K562 (cell line): ENCODE measurements at regions not wholly inside any gene's neighbourhood (a gene's known extent, or its start where the extent isn't known, plus 50 kb on each side); places are given as distances from the start of the nearest gene placed in this dataset.

ENCODE experiments used
- ATAC-seq: fragments of 200-7000 bp; cut with Tn5 transposase; 3 replicates; pipeline ENCODE4 v1.9.1; 2020; ENCODE audit warnings: moderate library complexity
- BruUV-seq: library from RNA; stranded (reverse); fragments of 400-500 nt; replicated peaks from 2 replicates; lab custom pipeline; 2021; lab: Mats Ljungman, UMichigan
- CTCF ChIA-PET: fragments of 300-600 bp; formaldehyde crosslinking; extraction: SDS; loops from one replicate; lab custom pipeline; 2021; ENCODE audit warnings: low intra/inter-chr PET ratio; lab: Yijun Ruan, JAX
- POLR2A ChIA-PET: fragments of 300-600, 350-650 bp; sonication (Branson Sonifier 250); formaldehyde crosslinking; extraction: SDS; loops from one replicate; lab custom pipeline; 2021; ENCODE audit warnings: antibody characterized with exemption, inconsistent platforms; lab: Yijun Ruan, JAX
- DNase-seq, 4 experiments: peaks; one replicate each; pipeline versions ENCODE4 v3.0.0 to v3.0.0-alpha.2; 2011 to 2018; ENCODE audit warnings: low spot score in 3 of 4, mixed read lengths in 3 of 4; ENCODE audit errors: extremely low read depth in 1 of 4
- FAIRE-seq: peaks from 2 replicates; lab custom pipeline; 2011; peaks lifted over from hg19 to GRCh38; lab: Jason Lieb, UNC
- H2AFZ ChIP-seq: 2 replicates; pipeline ENCODE4 v1.6.0; 2011; ENCODE audit warnings: low read depth, low read length, control low read depth, inconsistent platforms
- H3K27ac ChIP-seq: fragments of 200-600 bp; 3 replicates; pipeline ENCODE4 v1.8.0; 2011; ENCODE audit warnings: low read depth, mild to moderate bottlenecking, control low read depth, inconsistent platforms, low read length, moderate library complexity, mixed read lengths; ENCODE audit errors: extremely low read depth
- H3K27me3 ChIP-seq, 2 experiments: fragments of 300-600 bp in 1 of 2; 2 replicates in 1 of 2; 3 replicates in 1 of 2; pipeline versions ENCODE4 v1.6.0 to v1.8.0; 2011; ENCODE audit warnings: inconsistent platforms in 2 of 2, low read length in 2 of 2, mild to moderate bottlenecking in 1 of 2, mixed read lengths in 1 of 2, moderate library complexity in 1 of 2; ENCODE audit not compliant: control insufficient read depth in 2 of 2, insufficient read depth in 2 of 2
- H3K36me3 ChIP-seq: fragments of 300-600 bp; 3 replicates; pipeline ENCODE4 v1.8.0; 2011; ENCODE audit warnings: mild to moderate bottlenecking, low read length, inconsistent platforms; ENCODE audit not compliant: control insufficient read depth, insufficient read depth
- H3K4me1 ChIP-seq, 2 experiments: fragments of 200-600 bp in 1 of 2; replicated peaks in 1 of 2; 2 replicates in 1 of 2; 3 replicates in 1 of 2; pipeline versions ENCODE4 v1.5.1 to v1.8.0; 2011; ENCODE audit warnings: inconsistent platforms in 2 of 2, low read length in 2 of 2, mild to moderate bottlenecking in 1 of 2, mixed read lengths in 1 of 2, moderate library complexity in 1 of 2; ENCODE audit not compliant: control insufficient read depth in 2 of 2, insufficient read depth in 2 of 2
- H3K4me2 ChIP-seq: 2 replicates; pipeline ENCODE4 v1.6.1; 2011; ENCODE audit warnings: low read length, control low read depth, inconsistent platforms, mixed read lengths; ENCODE audit not compliant: insufficient read depth
- H3K4me3 ChIP-seq: fragments of 200-600 bp; sonication (generic), shearing (Covaris generic); 2 replicates; pipeline ENCODE4 v1.5.1; 2016; ENCODE audit warnings: control low read depth, inconsistent platforms
- H3K79me2 ChIP-seq: fragments of 200-600 bp; 3 replicates; pipeline ENCODE4 v1.8.0; 2011; ENCODE audit warnings: low read length, inconsistent platforms; ENCODE audit not compliant: control insufficient read depth, insufficient read depth
- H3K9ac ChIP-seq, 2 experiments: 2 replicates each; pipeline versions ENCODE4 v1.6.0 to v1.6.1; 2011; ENCODE audit warnings: low read depth in 2 of 2, low read length in 2 of 2, control low read depth in 1 of 2, inconsistent platforms in 1 of 2, mild to moderate bottlenecking in 1 of 2, mixed read lengths in 1 of 2; ENCODE audit not compliant: insufficient read depth in 1 of 2
- H3K9me1 ChIP-seq: one replicate; pipeline ENCODE4 v1.6.0; 2011; ENCODE audit warnings: inconsistent platforms, mild to moderate bottlenecking, low read length, moderate library complexity; ENCODE audit not compliant: control insufficient read depth, insufficient read depth
- H3K9me3 ChIP-seq: replicated peaks from 2 replicates; pipeline ENCODE4 v1.5.1; 2011; ENCODE audit warnings: low read depth, low read length, inconsistent platforms; ENCODE audit not compliant: control insufficient read depth, insufficient read depth
- H4K20me1 ChIP-seq: replicated peaks from 2 replicates; pipeline ENCODE4 v1.6.1; 2011; ENCODE audit warnings: low read length, inconsistent platforms, mixed read lengths; ENCODE audit not compliant: control insufficient read depth, insufficient read depth
- CBX1 ChIP-seq: sonication (generic); IDR thresholded peaks from 2 replicates; pipeline ENCODE4 v1.6.1; 2016; ENCODE audit warnings: antibody characterized with exemption, low read depth, mild to moderate bottlenecking
- CREM ChIP-seq: IDR thresholded peaks from 2 replicates; pipeline ENCODE4 v1.6.1; 2014; ENCODE audit warnings: antibody characterized with exemption, low read depth
- FOXK2 ChIP-seq, 2 experiments: fragments of 450-650 bp; IDR thresholded peaks in 1 of 2; conservative IDR thresholded peaks in 1 of 2; 2 replicates each; pipeline ENCODE4 v1.6.1; 2016; ENCODE audit warnings: low read depth in 2 of 2, mild to moderate bottlenecking in 1 of 2
- KDM4B ChIP-seq, 2 experiments: fragments of 450-650 bp in 1 of 2; sonication (generic) in 1 of 2; IDR thresholded peaks; 2 replicates each; pipeline ENCODE4 v1.6.1; 2016 to 2017; ENCODE audit warnings: borderline replicate concordance in 2 of 2, antibody characterized with exemption in 1 of 2, low read depth in 1 of 2, mild to moderate bottlenecking in 1 of 2
- MXI1 ChIP-seq: IDR thresholded peaks from 2 replicates; pipeline ENCODE4 v1.6.1; 2011; ENCODE audit warnings: low read depth, mild to moderate bottlenecking, improper control_type of control experiment, low read length
- NFATC3 ChIP-seq: fragments of 450-650 bp; IDR thresholded peaks from 2 replicates; pipeline ENCODE4 v1.6.1; 2017; ENCODE audit warnings: mild to moderate bottlenecking
- NFIC ChIP-seq: fragments of 450-650 bp; IDR thresholded peaks from 2 replicates; pipeline ENCODE4 v1.6.1; 2017; ENCODE audit warnings: mild to moderate bottlenecking, inconsistent platforms
- SIN3A ChIP-seq, 2 experiments: fragments of 150-350 bp in 1 of 2; IDR thresholded peaks; 2 replicates each; pipeline ENCODE4 v1.6.1; 2011 to 2016; ENCODE audit warnings: borderline replicate concordance in 2 of 2, low read depth in 2 of 2, low read length in 2 of 2, mild to moderate bottlenecking in 2 of 2, moderate library complexity in 2 of 2; ENCODE audit not compliant: control insufficient read depth in 1 of 2
- SIX5 ChIP-seq, 2 experiments: IDR thresholded peaks; 2 replicates each; pipeline ENCODE4 v1.6.1; 2011; ENCODE audit warnings: low read length in 2 of 2, borderline replicate concordance in 1 of 2, low read depth in 1 of 2, mild to moderate bottlenecking in 1 of 2, moderate library complexity in 1 of 2; ENCODE audit not compliant: insufficient read depth in 1 of 2
- SMAD4 ChIP-seq: fragments of 250-450 bp; sonication (Bioruptor Pico); conservative IDR thresholded peaks from 2 replicates; pipeline ENCODE4 v1.8.0; 2021; ENCODE audit warnings: inconsistent platforms, mild to moderate bottlenecking, moderate library complexity
- SMARCA4 ChIP-seq: fragments of 450-650 bp; IDR thresholded peaks from 2 replicates; pipeline ENCODE4 v1.6.1; 2016
- TCF3 ChIP-seq: sonication (generic); formaldehyde crosslinking; IDR thresholded peaks from 2 replicates; pipeline ENCODE4 v1.4.0; 2020; ENCODE audit warnings: mild to moderate bottlenecking, missing genetic modification reagents
- TEAD2 ChIP-seq: fragments of 450-650 bp; IDR thresholded peaks from 2 replicates; pipeline ENCODE4 v1.6.1; 2016; ENCODE audit warnings: missing genetic modification characterization, control low read depth, missing compliant biosample characterization
- TFAM ChIP-seq: fragments of 250-450 bp; sonication (Bioruptor Pico); conservative IDR thresholded peaks from 2 replicates; pipeline ENCODE4 v1.5.0; 2021; ENCODE audit warnings: mild to moderate bottlenecking, moderate library complexity
- U2AF1 ChIP-seq: fragments of 200-400 bp; formaldehyde crosslinking; optimal IDR thresholded peaks from 2 replicates; pipeline ENCODE3; 2017; ENCODE audit warnings: mild to moderate bottlenecking, low read depth, low read length, moderate library complexity
- XRCC5 ChIP-seq: fragments of 200-400 bp; formaldehyde crosslinking; IDR thresholded peaks from 2 replicates; pipeline ENCODE4 v1.6.1; 2017; ENCODE audit warnings: low read depth, mild to moderate bottlenecking, low read length
- ZFPM2 ChIP-seq: fragments of 250-450 bp; sonication (Bioruptor Pico); IDR thresholded peaks from 2 replicates; pipeline ENCODE4 v1.5.1; 2022; ENCODE audit warnings: mild to moderate bottlenecking
- WGBS: fragments of 100-300 bp; shearing (Covaris generic); methylation state at CpG from one replicate; pipeline ENCODE4 v1.1.6; 2016; ENCODE audit warnings: low coverage, mixed read lengths; ENCODE audit not compliant: insufficient coverage; ENCODE audit errors: missing lambda C conversion rate; 5-methylcytosine and 5-hydroxymethylcytosine counted together
- in situ Hi-C: fragments of 300-500 bp; cut with MboI; formaldehyde crosslinking; loops from 4 replicates; pipeline ENCODE4 v1.15.0; 2018; ENCODE audit warnings: inconsistent platforms, mixed read lengths
- intact Hi-C: fragments of 100-400 bp; cut with micrococcal nuclease; formaldehyde crosslinking; loops from 2 replicates; pipeline ENCODE4 v1.14.2; 2022

- DNase-seq (no peak), ATAC-seq (no peak), FAIRE-seq (no peak)
- H3K9me3 ChIP-seq, result no peaks in the 10 kb centered on the region
- peaks cover 24 to 84% of the 10 kb centered on the region in 2 experiments; a peak in 3 of 5 replicates for H3K27me3 ChIP-seq
- intact Hi-C loops, result no loop called here
- H2AFZ ChIP-seq, result no peak overlapping the region
- H3K9ac ChIP-seq, result no peak overlapping the region
- no peaks in the 10 kb centered on the region for H3K36me3 ChIP-seq
- no peak overlapping the region for H3K27ac ChIP-seq
- no peak overlapping the region for H3K4me3 ChIP-seq
- no TSS peak for BruUV-seq
- WGBS, result 1% methylated on average over 40 of the region's 40 CpGs
- no peaks in the 10 kb centered on the region; a peak in 1 of 5 replicates for H3K4me1 ChIP-seq
- no peak for TF ChIP-seq SIX5 (IDR thresholded peaks at IDR 0.05; ENCODE audit: borderline replicate concordance in 1 of 2, insufficient read depth in 1 of 2, low read depth in 1 of 2, low read length in 2 of 2)
- TF ChIP-seq TEAD2 (tag), result no peak
- TF ChIP-seq U2AF1, result no peak
- TF ChIP-seq SIN3A (IDR thresholded peaks at IDR 0.05; ENCODE audit: borderline replicate concordance in 2 of 2, control insufficient read depth in 1 of 2, low read depth in 2 of 2, low read length in 2 of 2), result no peak
- no peak for TF ChIP-seq TFAM
- TF ChIP-seq XRCC5, result no peak
- TF ChIP-seq NFATC3, result no peak
- TF ChIP-seq FOXK2 (conservative IDR thresholded peaks at IDR 0.05 in 1 of 2, IDR thresholded peaks at IDR 0.05 in 1 of 2; ENCODE audit: low read depth in 2 of 2), result no peak
- TF ChIP-seq SMAD4 (CRISPR knock-in tag), result no peak
- TF ChIP-seq TCF3 (CRISPR knock-in tag), result no peak
- TF ChIP-seq MXI1, result no peak
- no peak for TF ChIP-seq NFIC
- no peak for TF ChIP-seq CREM
- TF ChIP-seq ZFPM2 (CRISPR knock-in tag), result no peak
- no peak for TF ChIP-seq KDM4B (IDR thresholded peaks at IDR 0.05; ENCODE audit: borderline replicate concordance in 2 of 2, low read depth in 1 of 2)
- TF ChIP-seq CBX1, result no peak
- no peak for TF ChIP-seq SMARCA4
- CTCF ChIA-PET, result interaction anchor here (0.6 kb wide), 1 partner anchor 977 kb away, joined by 3 read pairs; no protein-coding TSS in a partner anchor
- H4K20me1 ChIP-seq, result peaks cover 3% of the 10 kb centered on the region; the same call in 1 of the 2 replicates
- H3K79me2 ChIP-seq, result no peaks in the 10 kb centered on the region
- no peak overlapping the region for H3K4me2 ChIP-seq
- in situ Hi-C loops, result no loop called here
- H3K9me1 ChIP-seq, result no peaks in the 10 kb centered on the region
- POLR2A ChIA-PET, result no interaction called here
These were observed 93.6 kb upstream of the ACTRT2 start for GRCh38 chr1:2927393-2928360.
